ENCODE measurements at regions not wholly inside any gene's neighbourhood (a gene's known extent, or its start where the extent isn't known, plus 50 kb on each side); places are given as distances from the start of the nearest gene placed in this dataset.

DNA sequence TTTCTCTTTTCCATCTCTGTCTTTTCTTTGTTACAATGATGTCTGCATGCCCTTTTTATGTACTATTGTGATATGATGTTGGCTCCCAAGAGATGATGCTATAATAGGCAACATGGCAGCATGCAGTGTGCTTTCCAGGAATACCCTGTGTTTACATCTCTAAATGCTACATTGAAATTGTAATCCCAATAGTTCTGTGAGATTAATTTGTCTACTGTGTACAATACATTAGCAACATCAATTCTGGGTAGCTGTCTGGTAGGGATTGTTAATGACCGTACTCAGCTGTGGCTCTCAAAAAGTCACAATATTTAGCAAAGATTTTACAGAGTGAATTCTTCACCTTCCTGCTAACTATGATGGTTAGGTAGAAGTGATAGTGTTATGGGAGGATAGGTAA lies 225.6 kb upstream of the MMS22L start:
- Histone ChIP-seq H3K79me1 (ENCODE audit: low read depth, low read length) (no peaks in the 10 kb centered on the region), H3K23me2 (ENCODE audit: low read depth, low read length) (no peaks in the 10 kb centered on the region), H3K27ac (ENCODE audit: low read depth, low read length) (no peak overlapping the region), H3K56ac (replicated peaks; ENCODE audit: insufficient read length, low read depth, low read length) (no peak overlapping the region), H3K9me3 (ENCODE audit: insufficient read depth in 2 of 2, low read depth in 1 of 2, low read length in 1 of 2) (no peaks in the 10 kb centered on the region), H4K5ac (ENCODE audit: insufficient read length, low read depth, low read length) (no peak overlapping the region), H2BK20ac (ENCODE audit: low read length) (no peak overlapping the region), H3K4me1 (replicated peaks in 1 of 4; ENCODE audit: control insufficient read depth in 3 of 4, insufficient read depth in 4 of 4, low read length in 3 of 4) (no peaks in the 10 kb centered on the region), H3K36me3 (ENCODE audit: control insufficient read depth in 2 of 4, insufficient read depth in 4 of 4, low read length in 3 of 4) (no peaks in the 10 kb centered on the region), H2BK5ac (ENCODE audit: low read depth, low read length) (no peak overlapping the region), H3K9ac (replicated peaks in 1 of 4; ENCODE audit: extremely low read depth in 1 of 4, low read depth in 3 of 4, low read length in 3 of 4) (no peak overlapping the region), H3K23ac (ENCODE audit: insufficient read length) (no peak overlapping the region), H4K20me1 (replicated peaks in 1 of 2; ENCODE audit: control insufficient read depth in 1 of 2, insufficient read depth in 2 of 2, low read length in 2 of 2) (no peaks in the 10 kb centered on the region), H2AK5ac (ENCODE audit: low read depth, low read length) (no peak overlapping the region), H3K27me3 (replicated peaks in 1 of 4; ENCODE audit: control insufficient read depth in 3 of 4, extremely low read depth in 1 of 4, insufficient read depth in 3 of 4, low read length in 3 of 4) (no peaks in the 10 kb centered on the region), H2AFZ (ENCODE audit: low read length) (no peak overlapping the region), H2BK12ac (ENCODE audit: low read depth, low read length) (no peak overlapping the region), H4K8ac (ENCODE audit: extremely low read depth, insufficient read depth, low read length) (no peak overlapping the region), H3K79me2 (ENCODE audit: control insufficient read depth in 1 of 2, insufficient read depth in 2 of 2, low read length in 2 of 2) (no peaks in the 10 kb centered on the region), H3K4ac (replicated peaks; ENCODE audit: insufficient read length, low read depth, low read length) (no peak overlapping the region), H2BK120ac (replicated peaks; ENCODE audit: low read depth, low read length) (no peak overlapping the region), H3K18ac (ENCODE audit: extremely low read depth, low read length) (no peak overlapping the region), H3K4me2 (ENCODE audit: insufficient read depth in 1 of 2, low read depth in 2 of 2, low read length in 2 of 2) (no peak overlapping the region), H4K91ac (replicated peaks; ENCODE audit: insufficient read length, low read length) (no peak overlapping the region), H2BK15ac (ENCODE audit: low read length) (no peak overlapping the region), H3K4me3 (ENCODE audit: extremely low read depth in 1 of 4, insufficient read depth in 2 of 4, low read depth in 3 of 4, low read length in 4 of 4) (no peak overlapping the region), H3K14ac (ENCODE audit: insufficient read length) (no peak overlapping the region)
- WGBS, 2 experiments (ENCODE audit: extremely low coverage in 1 of 2, insufficient coverage in 1 of 2, insufficient read length in 1 of 2, insufficient replicate concordance in 2 of 2, low coverage in 1 of 2, low lambda C conversion rate in 2 of 2, missing lambda C conversion rate in 1 of 2) = 81% methylated on average over 1 of the region's 1 CpG; no CpG with 5 or more reads in 1 of the 2 experiments
- no peak for FAIRE-seq
- ChIA-PET POLR2A (ENCODE audit: partially characterized antibody) (no interaction called here), CTCF (ENCODE audit: partially characterized antibody) (interaction anchor here (1.9 kb wide), 1 partner anchor 11 kb away, joined by 7 read pairs; no protein-coding TSS in a partner anchor)
- DNase-seq (ENCODE audit: low read depth in 1 of 2, low spot score in 2 of 2) = no peak
- TF ChIP-seq RBBP5 (IDR thresholded peaks at IDR 0.05; ENCODE audit: borderline replicate concordance, low read depth, low read length) = no peak
- TF ChIP-seq SP1 (IDR thresholded peaks at IDR 0.05; ENCODE audit: low read depth, low read length) = no peak
- TF ChIP-seq SUZ12 (IDR thresholded peaks at IDR 0.05; ENCODE audit: low read length) = no peak
- TF ChIP-seq, protein P1, sequence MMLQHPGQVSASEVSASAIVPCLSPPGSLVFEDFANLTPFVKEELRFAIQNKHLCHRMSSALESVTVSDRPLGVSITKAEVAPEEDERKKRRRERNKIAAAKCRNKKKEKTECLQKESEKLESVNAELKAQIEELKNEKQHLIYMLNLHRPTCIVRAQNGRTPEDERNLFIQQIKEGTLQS (IDR thresholded peaks at IDR 0.05; ENCODE audit: insufficient read depth, low read depth, low read length) = no peak
- TF ChIP-seq TEAD4 (IDR thresholded peaks at IDR 0.05; ENCODE audit: low read depth, low read length) = no peak
